Dermis microvascular lymphatic vessel endothelial cell (primary cell): ENCODE measurements at regions not wholly inside any gene's neighbourhood (a gene's known extent, or its start where the extent isn't known, plus 50 kb on each side); places are given as distances from the start of the nearest gene placed in this dataset.

Source experiments
- DNase-seq, 2 donors: peaks; one replicate each; pipeline versions ENCODE4 v3.0.0 to v3.0.0-alpha.2; 2010; ENCODE audit warnings: low read depth in 2 of 2

- no peak for DNase-seq
Observed at GRCh38 chr2:216553482-216554240, 55.0 kb downstream of the RPL37A start.

GRCh38 chr2:216554286-216554685 lies 55.6 kb downstream of the RPL37A start:
- DNase-seq = no peak

GRCh38 chr2:216554755-216555154 lies 56.1 kb downstream of the RPL37A start:
- DNase-seq = no peak

- no peak for DNase-seq
Observed at GRCh38 chr2:216555274-216555673, 56.6 kb downstream of the RPL37A start.

GRCh38 chr2:216556202-216556601 lies 57.6 kb downstream of the RPL37A start:
- DNase-seq = no peak

- DNase-seq = no peak
Observed at GRCh38 chr2:216557413-216557812, 58.8 kb downstream of the RPL37A start.

- DNase-seq = no peak
Observed at GRCh38 chr2:216557820-216558219, 59.2 kb downstream of the RPL37A start.

- no peak for DNase-seq
Observed at GRCh38 chr2:216559625-216560156, 61.0 kb downstream of the RPL37A start.

- DNase-seq = no peak
Observed at GRCh38 chr2:216560838-216561270, 62.2 kb downstream of the RPL37A start.

- no peak for DNase-seq
Observed at GRCh38 chr2:216562696-216563435, 64.2 kb downstream of the RPL37A start.

- DNase-seq = no peak
Observed at GRCh38 chr2:216563646-216564045, 65.0 kb downstream of the RPL37A start.

GRCh38 chr2:216564611-216565010 lies 66.0 kb downstream of the RPL37A start:
- no peak for DNase-seq

GRCh38 chr2:216565956-216566355 lies 67.3 kb upstream of the IGFBP2 start:
- DNase-seq = no peak

- no peak for DNase-seq
Observed at GRCh38 chr2:216568576-216568975, 64.6 kb upstream of the IGFBP2 start.

- no peak for DNase-seq
Observed at GRCh38 chr2:216569765-216570164, 63.5 kb upstream of the IGFBP2 start.

- no peak for DNase-seq
Observed at GRCh38 chr2:216570357-216570756, 62.9 kb upstream of the IGFBP2 start.

- DNase-seq = no peak
Observed at GRCh38 chr2:216571178-216571908, 61.9 kb upstream of the IGFBP2 start.

GRCh38 chr2:216571909-216572513 lies 61.2 kb upstream of the IGFBP2 start:
- DNase-seq = no peak

GRCh38 chr2:216572582-216573578 lies 60.3 kb upstream of the IGFBP2 start:
- DNase-seq = peak; percentile 65 to 87

- DNase-seq = no peak
Observed at GRCh38 chr2:216574046-216574445, 59.2 kb upstream of the IGFBP2 start.
